BLaER1 treated with 17β-estradiol and CSF1 and Interleukin-3, amounts not matched to agents 10 nM and 100 nM (cell line): ENCODE measurements at regions not wholly inside any gene's neighbourhood (a gene's known extent, or its start where the extent isn't known, plus 50 kb on each side); places are given as distances from the start of the nearest gene placed in this dataset.
A peak's percentile ranks its signal among the peaks of the same experiment; 100 is the strongest.

Source experiments
- H3K27ac ChIP-seq, 11 experiments: shearing (Covaris generic); formaldehyde crosslinking; 2 replicates each; pipeline ENCODE4 v1.8.1; 2022
- H3K27me3 ChIP-seq, 11 experiments: shearing (Covaris generic); formaldehyde crosslinking; 2 replicates each; pipeline ENCODE4 v1.8.1; 2022
- H3K36me3 ChIP-seq, 11 experiments: shearing (Covaris generic); formaldehyde crosslinking; 2 replicates each; pipeline ENCODE4 v1.8.1; 2022
- H3K4me1 ChIP-seq, 10 experiments: shearing (Covaris generic); formaldehyde crosslinking; 2 replicates each; pipeline ENCODE4 v1.8.1; 2022
- H3K4me2 ChIP-seq, 11 experiments: shearing (Covaris generic); formaldehyde crosslinking; 2 replicates each; pipeline ENCODE4 v1.8.1; 2022
- H3K4me3 ChIP-seq, 10 experiments: shearing (Covaris generic); formaldehyde crosslinking; 2 replicates each; pipeline ENCODE4 v1.8.1; 2022
- H3K9ac ChIP-seq, 11 experiments: shearing (Covaris generic); formaldehyde crosslinking; 2 replicates each; pipeline ENCODE4 v1.8.1; 2022
- H3K9me3 ChIP-seq, 11 experiments: shearing (Covaris generic); formaldehyde crosslinking; replicated peaks in 1 of 11; 2 replicates each; pipeline ENCODE4 v1.8.1; 2022
- H4K20me1 ChIP-seq, 11 experiments: shearing (Covaris generic); formaldehyde crosslinking; 2 replicates each; pipeline ENCODE4 v1.8.1; 2022
- Cebpa-rat ChIP-seq, 11 experiments: shearing (Covaris generic); IDR thresholded peaks; 2 replicates each; pipeline ENCODE4 v1.8.1; 2022

GRCh38 chr12:70043490-70044138 is 199.6 kb upstream of the CNOT2 start:
- Histone ChIP-seq H3K36me3 (no peaks in the 10 kb centered on the region), H3K4me2 (no peak overlapping the region), H4K20me1 (no peaks in the 10 kb centered on the region), H3K4me1 (no peaks in the 10 kb centered on the region), H3K27ac (no peak overlapping the region), H3K27me3 (no peaks in the 10 kb centered on the region), H3K4me3 (no peak overlapping the region), H3K9me3 (no peaks in the 10 kb centered on the region), H3K9ac (no peak overlapping the region)
- TF ChIP-seq Cebpa-rat (IDR thresholded peaks at IDR 0.05), result no peak

GRCh38 chr12:70044167-70044566 is 199.1 kb upstream of the CNOT2 start:
- H3K36me3 ChIP-seq, result no peaks in the 10 kb centered on the region
- no peak overlapping the region for H3K9ac ChIP-seq
- TF ChIP-seq Cebpa-rat (IDR thresholded peaks at IDR 0.05), result no peak
- no peaks in the 10 kb centered on the region for H4K20me1 ChIP-seq
- no peak overlapping the region for H3K27ac ChIP-seq
- no peaks in the 10 kb centered on the region for H3K9me3 ChIP-seq
- H3K4me1 ChIP-seq, result no peaks in the 10 kb centered on the region
- no peak overlapping the region for H3K4me3 ChIP-seq
- H3K27me3 ChIP-seq, result no peaks in the 10 kb centered on the region
- no peak overlapping the region for H3K4me2 ChIP-seq

GRCh38 chr12:70045036-70045435 is 198.2 kb upstream of the CNOT2 start:
- peaks cover 0 to 8% (median 2%) of the 10 kb centered on the region in 10 experiments; a peak in 10 of 20 replicates for H3K4me1 ChIP-seq
- no peak for TF ChIP-seq Cebpa-rat (IDR thresholded peaks at IDR 0.05)
- no peaks in the 10 kb centered on the region for H4K20me1 ChIP-seq
- no peak overlapping the region for H3K4me3 ChIP-seq
- no peak overlapping the region for H3K27ac ChIP-seq
- H3K9me3 ChIP-seq, result no peaks in the 10 kb centered on the region
- H3K36me3 ChIP-seq, result no peaks in the 10 kb centered on the region
- H3K27me3 ChIP-seq, result no peaks in the 10 kb centered on the region
- H3K4me2 ChIP-seq, result no peak overlapping the region
- H3K9ac ChIP-seq, result no peak overlapping the region

- no peak overlapping the region for H3K4me3 ChIP-seq
- no peaks in the 10 kb centered on the region for H3K36me3 ChIP-seq
- no peaks in the 10 kb centered on the region for H4K20me1 ChIP-seq
- H3K9ac ChIP-seq, result no peak overlapping the region
- peaks cover 0 to 12% (median 3%) of the 10 kb centered on the region in 10 experiments; a peak in 10 of 20 replicates for H3K4me1 ChIP-seq
- H3K27ac ChIP-seq, result no peak overlapping the region
- no peak overlapping the region for H3K4me2 ChIP-seq
- H3K27me3 ChIP-seq, result no peaks in the 10 kb centered on the region
- H3K9me3 ChIP-seq, result no peaks in the 10 kb centered on the region
- TF ChIP-seq Cebpa-rat (IDR thresholded peaks at IDR 0.05), result no peak
These were observed 197.7 kb upstream of the CNOT2 start for GRCh38 chr12:70045514-70045913.

GRCh38 chr12:70048521-70049250 is 194.5 kb upstream of the CNOT2 start:
- H3K9me3 ChIP-seq, result no peaks in the 10 kb centered on the region
- no peaks in the 10 kb centered on the region for H3K36me3 ChIP-seq
- H3K9ac ChIP-seq, result no peak overlapping the region
- no peak for TF ChIP-seq Cebpa-rat (IDR thresholded peaks at IDR 0.05)
- H3K27ac ChIP-seq, result no peak overlapping the region
- no peak overlapping the region for H3K4me3 ChIP-seq
- H3K4me1 ChIP-seq, result peaks cover 0 to 27% (median 6%) of the 10 kb centered on the region in 10 experiments; a peak in 10 of 20 replicates
- no peaks in the 10 kb centered on the region for H3K27me3 ChIP-seq
- H4K20me1 ChIP-seq, result no peaks in the 10 kb centered on the region
- no peak overlapping the region for H3K4me2 ChIP-seq

- H4K20me1 ChIP-seq, result no peaks in the 10 kb centered on the region
- no peak overlapping the region for H3K9ac ChIP-seq
- H3K4me1 ChIP-seq, result peaks cover 0 to 36% (median 6%) of the 10 kb centered on the region in 10 experiments; a peak in 10 of 20 replicates
- no peak overlapping the region for H3K4me3 ChIP-seq
- H3K27me3 ChIP-seq, result no peaks in the 10 kb centered on the region
- H3K36me3 ChIP-seq, result no peaks in the 10 kb centered on the region
- TF ChIP-seq Cebpa-rat (IDR thresholded peaks at IDR 0.05), result no peak
- no peaks in the 10 kb centered on the region for H3K9me3 ChIP-seq
- H3K27ac ChIP-seq, result no peak overlapping the region
- peak overlapping the region in 5 of 11 experiments; percentile 20 to 37 (median 34); a peak in 7 of 22 replicates for H3K4me2 ChIP-seq
These were observed 193.5 kb upstream of the CNOT2 start for GRCh38 chr12:70049596-70050360.

- Histone ChIP-seq H3K27ac (peak overlapping the region in 3 of 11 experiments; percentile 2 to 40 (median 16); a peak in 3 of 22 replicates), H3K9me3 (no peaks in the 10 kb centered on the region), H3K4me1 (peaks cover 0 to 36% (median 6%) of the 10 kb centered on the region in 10 experiments; a peak in 10 of 20 replicates), H4K20me1 (no peaks in the 10 kb centered on the region), H3K27me3 (no peaks in the 10 kb centered on the region), H3K4me3 (no peak overlapping the region), H3K9ac (no peak overlapping the region), H3K36me3 (no peaks in the 10 kb centered on the region), H3K4me2 (peak overlapping the region in 5 of 11 experiments; percentile 46 to 74 (median 59); a peak in 10 of 22 replicates)
- TF ChIP-seq Cebpa-rat (IDR thresholded peaks at IDR 0.05), result no peak
These were observed 190.8 kb upstream of the CNOT2 start for GRCh38 chr12:70052476-70052875.

- Histone ChIP-seq H3K4me3 (no peak overlapping the region), H3K9ac (no peak overlapping the region), H3K9me3 (no peaks in the 10 kb centered on the region), H3K27me3 (no peaks in the 10 kb centered on the region), H3K27ac (peak overlapping the region in 3 of 11 experiments; percentile 2 to 40 (median 16); a peak in 4 of 22 replicates), H3K36me3 (no peaks in the 10 kb centered on the region), H3K4me1 (peaks cover 0 to 36% (median 6%) of the 10 kb centered on the region in 10 experiments; a peak in 10 of 20 replicates), H4K20me1 (no peaks in the 10 kb centered on the region), H3K4me2 (peak overlapping the region in 6 of 11 experiments; percentile 9 to 74 (median 57); a peak in 10 of 22 replicates)
- TF ChIP-seq Cebpa-rat (IDR thresholded peaks at IDR 0.05), result peak in 7 of 11 experiments; percentile 19 to 85 (median 67); a peak in 10 of 22 replicates
These were observed 190.2 kb upstream of the CNOT2 start for GRCh38 chr12:70052931-70053497.

- Histone ChIP-seq H3K4me1 (peaks cover 0 to 3% (median 0%) of the 10 kb centered on the region in 10 experiments; a peak in 2 of 20 replicates), H3K4me2 (no peak overlapping the region), H3K36me3 (no peaks in the 10 kb centered on the region), H3K4me3 (no peak overlapping the region), H4K20me1 (no peaks in the 10 kb centered on the region), H3K27ac (no peak overlapping the region), H3K27me3 (no peaks in the 10 kb centered on the region), H3K9me3 (peaks cover 0 to 7% (median 0%) of the 10 kb centered on the region in 11 experiments; a peak in 2 of 22 replicates), H3K9ac (no peak overlapping the region)
- TF ChIP-seq Cebpa-rat (IDR thresholded peaks at IDR 0.05), result no peak
These were observed 183.9 kb upstream of the CNOT2 start for GRCh38 chr12:70059373-70059772.
